HepG2 (cell line): ENCODE measurements at regions not wholly inside any gene's neighbourhood (a gene's known extent, or its start where the extent isn't known, plus 50 kb on each side); places are given as distances from the start of the nearest gene placed in this dataset.

Experiments used
- ATAC-seq: fragments of 200-7000 bp; cut with Tn5 transposase; 3 replicates; pipeline ENCODE4 v1.9.1; 2020; ENCODE audit warnings: mild to moderate bottlenecking, moderate library complexity
- BruUV-seq: library from RNA; stranded (reverse); fragments of 400-500 nt; replicated peaks from 2 replicates; lab custom pipeline; 2021; lab: Mats Ljungman, UMichigan
- CTCF ChIA-PET: fragments of 300-600 bp; formaldehyde crosslinking; extraction: SDS; loops from one replicate; lab custom pipeline; 2021; ENCODE audit warnings: low total read pairs, inconsistent platforms, low intra/inter-chr PET ratio; lab: Yijun Ruan, JAX
- POLR2A ChIA-PET: fragments of 350-600 bp; sonication (Branson Sonifier 250); formaldehyde crosslinking; loops from one replicate; lab custom pipeline; 2020; ENCODE audit warnings: antibody characterized with exemption, inconsistent platforms; lab: Yijun Ruan, JAX
- DNase-seq: peaks from one replicate; pipeline ENCODE4 v3.0.0-alpha.2; 2015; ENCODE audit warnings: low spot score
- FAIRE-seq: peaks from 3 replicates; lab custom pipeline; 2011; peaks lifted over from hg19 to GRCh38; lab: Jason Lieb, UNC
- H2AFZ ChIP-seq: one replicate; pipeline ENCODE4 v1.6.1; 2011; ENCODE audit warnings: low read length, inconsistent platforms
- H3K27ac ChIP-seq: fragments of 300-600 bp; 3 replicates; pipeline ENCODE4 v1.8.0; 2011; ENCODE audit warnings: mixed run types, mild to moderate bottlenecking, mixed read lengths, low read length, inconsistent platforms; ENCODE audit not compliant: insufficient read depth; ENCODE audit errors: extremely low read length
- H3K27me3 ChIP-seq, 2 experiments: fragments of 200-600 bp in 1 of 2; 2 replicates in 1 of 2; 3 replicates in 1 of 2; pipeline versions ENCODE4 v1.6.0 to v1.8.0; 2011; ENCODE audit warnings: low read length in 2 of 2, mild to moderate bottlenecking in 2 of 2, moderate library complexity in 2 of 2, inconsistent platforms in 1 of 2; ENCODE audit not compliant: insufficient read depth in 2 of 2, control insufficient read depth in 1 of 2
- H3K36me3 ChIP-seq, 2 experiments: fragments of 200-600 bp in 1 of 2; replicated peaks in 1 of 2; 2 replicates in 1 of 2; 3 replicates in 1 of 2; pipeline versions ENCODE4 v1.5.1 to v1.8.0; 2011; ENCODE audit warnings: low read length in 2 of 2, inconsistent platforms in 1 of 2; ENCODE audit not compliant: insufficient read depth in 2 of 2, control insufficient read depth in 1 of 2
- H3K4me1 ChIP-seq: 2 replicates; pipeline ENCODE4 v1.5.1; 2012; ENCODE audit warnings: low read length, inconsistent platforms; ENCODE audit not compliant: insufficient read depth
- H3K4me2 ChIP-seq: 2 replicates; pipeline ENCODE4 v1.6.0; 2011; ENCODE audit warnings: low read depth, low read length, inconsistent platforms
- H3K4me3 ChIP-seq, 3 experiments: fragments of 200-600 bp in 1 of 3; sonication (generic), shearing (Covaris generic) in 1 of 3; replicated peaks in 1 of 3; 2 replicates each; pipeline ENCODE4 v1.5.1; 2011 to 2016; ENCODE audit warnings: low read length in 3 of 3, inconsistent platforms in 2 of 3, low read depth in 2 of 3, mild to moderate bottlenecking in 2 of 3, control low read depth in 1 of 3, mixed read lengths in 1 of 3; ENCODE audit not compliant: insufficient read depth in 1 of 3
- H3K79me2 ChIP-seq: one replicate; pipeline ENCODE4 v1.6.1; 2011; ENCODE audit warnings: low read length, inconsistent platforms; ENCODE audit not compliant: insufficient read depth
- H3K9ac ChIP-seq: 2 replicates; pipeline ENCODE4 v1.6.0; 2011; ENCODE audit warnings: mild to moderate bottlenecking, low read depth, low read length, inconsistent platforms; ENCODE audit not compliant: insufficient read depth
- H3K9me3 ChIP-seq: 2 replicates; pipeline ENCODE4 v1.5.1; 2012; ENCODE audit warnings: mild to moderate bottlenecking, low read length
- H4K20me1 ChIP-seq: 2 replicates; pipeline ENCODE4 v1.6.0; 2011; ENCODE audit warnings: inconsistent platforms, mild to moderate bottlenecking, low read length, moderate library complexity; ENCODE audit not compliant: insufficient read depth
- CREB1 ChIP-seq, 2 experiments: fragments of 450-650 bp in 1 of 2; IDR thresholded peaks; 2 replicates each; pipeline ENCODE4 v1.6.1; 2016 to 2017; ENCODE audit warnings: control low read depth in 1 of 2, mild to moderate bottlenecking in 1 of 2, missing compliant biosample characterization in 1 of 2, missing genetic modification characterization in 1 of 2
- WGBS: methylation state at CpG from one replicate; pipeline ENCODE4 v1.1.6; 2017; ENCODE audit warnings: low lambda C conversion rate; 5-methylcytosine and 5-hydroxymethylcytosine counted together
- in situ Hi-C: cut with HindIII; loops from 2 replicates; pipeline ENCODE4 v1.10.0; 2017; ENCODE audit warnings: low pct_unique_long_range_greater_than_20kb; ENCODE audit not compliant: extremely low pct_ligation_motif_present
- intact Hi-C: fragments of 100-400 bp; cut with micrococcal nuclease; formaldehyde crosslinking; loops from one replicate; pipeline ENCODE4 v1.10.0; 2022; ENCODE audit not compliant: unreplicated experiment
- TF ChIP-seq, protein P1 (sequence below): sonication (generic); formaldehyde crosslinking; conservative IDR thresholded peaks from 2 replicates; pipeline ENCODE4 v1.8.1; 2023; ENCODE audit warnings: missing genetic modification reagents
- TF ChIP-seq, protein P2 (sequence below): fragments of 450-650 bp; IDR thresholded peaks from 2 replicates; pipeline ENCODE4 v1.6.1; 2017; ENCODE audit warnings: mild to moderate bottlenecking

DNA sequence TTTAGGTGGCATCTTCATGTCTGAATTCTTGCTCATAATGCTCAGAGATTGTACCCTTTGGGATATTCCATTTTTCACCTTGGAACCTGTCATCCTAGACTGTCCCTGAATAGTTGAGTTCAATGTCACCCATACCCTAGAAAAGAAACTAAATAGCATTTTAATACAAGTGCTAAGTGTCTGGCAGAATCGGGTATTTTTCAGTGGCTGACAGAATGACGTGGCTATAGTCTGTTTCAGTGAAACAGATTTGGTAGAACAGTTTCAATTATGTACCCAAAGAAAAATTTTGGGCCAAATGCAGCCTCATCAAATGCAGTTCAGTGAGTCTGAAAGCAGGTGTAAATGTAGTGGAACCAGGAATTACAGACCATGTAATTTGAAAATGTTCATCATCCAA, 1041.2 kb downstream of the DTWD2 start:
- intact Hi-C loops (no loop called here), in situ Hi-C loops (no loop called here)
- H3K4me1 ChIP-seq = no peaks in the 10 kb centered on the region
- 0% methylated on average over 2 of the region's 2 CpGs for WGBS
- H3K79me2 ChIP-seq = no peaks in the 10 kb centered on the region
- TF ChIP-seq, protein P1, sequence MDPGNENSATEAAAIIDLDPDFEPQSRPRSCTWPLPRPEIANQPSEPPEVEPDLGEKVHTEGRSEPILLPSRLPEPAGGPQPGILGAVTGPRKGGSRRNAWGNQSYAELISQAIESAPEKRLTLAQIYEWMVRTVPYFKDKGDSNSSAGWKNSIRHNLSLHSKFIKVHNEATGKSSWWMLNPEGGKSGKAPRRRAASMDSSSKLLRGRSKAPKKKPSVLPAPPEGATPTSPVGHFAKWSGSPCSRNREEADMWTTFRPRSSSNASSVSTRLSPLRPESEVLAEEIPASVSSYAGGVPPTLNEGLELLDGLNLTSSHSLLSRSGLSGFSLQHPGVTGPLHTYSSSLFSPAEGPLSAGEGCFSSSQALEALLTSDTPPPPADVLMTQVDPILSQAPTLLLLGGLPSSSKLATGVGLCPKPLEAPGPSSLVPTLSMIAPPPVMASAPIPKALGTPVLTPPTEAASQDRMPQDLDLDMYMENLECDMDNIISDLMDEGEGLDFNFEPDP (CRISPR knock-in tag) = no peak
- no peaks in the 10 kb centered on the region for H3K36me3 ChIP-seq
- ChIA-PET POLR2A (no interaction called here), CTCF (no interaction called here)
- H4K20me1 ChIP-seq = no peaks in the 10 kb centered on the region
- H2AFZ ChIP-seq = no peak overlapping the region
- no peak overlapping the region for H3K4me3 ChIP-seq
- DNase-seq (no peak), FAIRE-seq (no peak), ATAC-seq (no peak)
- no peak overlapping the region for H3K4me2 ChIP-seq
- H3K27me3 ChIP-seq = no peaks in the 10 kb centered on the region
- no peaks in the 10 kb centered on the region for H3K9me3 ChIP-seq
- no peak overlapping the region for H3K9ac ChIP-seq
- BruUV-seq = no TSS peak
- no peak overlapping the region for H3K27ac ChIP-seq

DNA sequence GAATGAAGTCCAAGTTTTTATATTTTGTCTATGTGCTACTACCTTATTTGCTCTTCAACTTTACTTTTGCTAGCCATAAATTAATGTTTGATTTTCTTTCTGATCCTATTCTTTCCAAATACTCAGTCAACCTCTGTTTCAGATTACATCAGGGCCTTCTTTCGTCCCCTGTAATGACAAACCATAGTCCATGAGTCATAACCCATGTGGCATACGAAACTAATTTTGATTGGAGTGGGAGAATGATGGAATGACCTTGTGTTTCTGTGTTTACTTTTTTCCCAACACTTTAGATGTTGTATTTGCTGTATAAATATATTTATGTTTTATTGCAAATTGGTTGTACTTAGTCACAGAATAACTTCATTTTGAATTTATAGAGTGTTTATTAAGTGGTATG, 1043.1 kb downstream of the DTWD2 start:
- ATAC-seq (no peak), DNase-seq (no peak), FAIRE-seq (no peak)
- no peaks in the 10 kb centered on the region for H3K9me3 ChIP-seq
- no peaks in the 10 kb centered on the region for H3K36me3 ChIP-seq
- no peak overlapping the region for H3K4me2 ChIP-seq
- no peaks in the 10 kb centered on the region for H4K20me1 ChIP-seq
- BruUV-seq = no TSS peak
- no peak overlapping the region for H3K9ac ChIP-seq
- no peak overlapping the region for H3K4me3 ChIP-seq
- H2AFZ ChIP-seq = no peak overlapping the region
- TF ChIP-seq CREB1 (IDR thresholded peaks at IDR 0.05) (0 out of 2 replicates have a peak, but pooled peaks have one; percentile 17), CREB1 (CRISPR knock-in tag; IDR thresholded peaks at IDR 0.05) (no peak)
- TF ChIP-seq, protein P2, sequence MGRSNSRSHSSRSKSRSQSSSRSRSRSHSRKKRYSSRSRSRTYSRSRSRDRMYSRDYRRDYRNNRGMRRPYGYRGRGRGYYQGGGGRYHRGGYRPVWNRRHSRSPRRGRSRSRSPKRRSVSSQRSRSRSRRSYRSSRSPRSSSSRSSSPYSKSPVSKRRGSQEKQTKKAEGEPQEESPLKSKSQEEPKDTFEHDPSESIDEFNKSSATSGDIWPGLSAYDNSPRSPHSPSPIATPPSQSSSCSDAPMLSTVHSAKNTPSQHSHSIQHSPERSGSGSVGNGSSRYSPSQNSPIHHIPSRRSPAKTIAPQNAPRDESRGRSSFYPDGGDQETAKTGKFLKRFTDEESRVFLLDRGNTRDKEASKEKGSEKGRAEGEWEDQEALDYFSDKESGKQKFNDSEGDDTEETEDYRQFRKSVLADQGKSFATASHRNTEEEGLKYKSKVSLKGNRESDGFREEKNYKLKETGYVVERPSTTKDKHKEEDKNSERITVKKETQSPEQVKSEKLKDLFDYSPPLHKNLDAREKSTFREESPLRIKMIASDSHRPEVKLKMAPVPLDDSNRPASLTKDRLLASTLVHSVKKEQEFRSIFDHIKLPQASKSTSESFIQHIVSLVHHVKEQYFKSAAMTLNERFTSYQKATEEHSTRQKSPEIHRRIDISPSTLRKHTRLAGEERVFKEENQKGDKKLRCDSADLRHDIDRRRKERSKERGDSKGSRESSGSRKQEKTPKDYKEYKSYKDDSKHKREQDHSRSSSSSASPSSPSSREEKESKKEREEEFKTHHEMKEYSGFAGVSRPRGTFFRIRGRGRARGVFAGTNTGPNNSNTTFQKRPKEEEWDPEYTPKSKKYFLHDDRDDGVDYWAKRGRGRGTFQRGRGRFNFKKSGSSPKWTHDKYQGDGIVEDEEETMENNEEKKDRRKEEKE = no peak
- no peaks in the 10 kb centered on the region for H3K4me1 ChIP-seq
- no peak overlapping the region for H3K27ac ChIP-seq
- 1% methylated on average over 2 of the region's 2 CpGs for WGBS
- POLR2A ChIA-PET = no interaction called here
- in situ Hi-C loops (no loop called here), intact Hi-C loops (no loop called here)
- CTCF ChIA-PET = no interaction called here
- H3K27me3 ChIP-seq = no peaks in the 10 kb centered on the region
- no peaks in the 10 kb centered on the region for H3K79me2 ChIP-seq
